IMR-90 (cell line): ENCODE measurements at regions not wholly inside any gene's neighbourhood (a gene's known extent, or its start where the extent isn't known, plus 50 kb on each side); places are given as distances from the start of the nearest gene placed in this dataset.

Experiments
- ATAC-seq: fragments of 200-7000 bp; cut with Tn5 transposase; 2 replicates; pipeline ENCODE4 v1.9.1; 2020; ENCODE audit warnings: low read depth, mild to moderate bottlenecking, moderate library complexity
- BruUV-seq: library from RNA; stranded (reverse); fragments of 400-500 nt; replicated peaks from 2 replicates; lab custom pipeline; 2021; lab: Mats Ljungman, UMichigan
- CTCF ChIA-PET: fragments of 300-600 bp; formaldehyde crosslinking; extraction: SDS; loops from one replicate; lab custom pipeline; 2021; ENCODE audit warnings: antibody characterized with exemption; lab: Yijun Ruan, JAX
- POLR2A ChIA-PET: fragments of 300-600 bp; sonication (Branson Sonifier 250); formaldehyde crosslinking; loops from one replicate; lab custom pipeline; 2022; ENCODE audit warnings: antibody characterized with exemption; ENCODE audit not compliant: unreplicated experiment; lab: Charles Lee
- DNase-seq: peaks from one replicate; pipeline ENCODE4 v3.0.0; 2013
- H2AFZ ChIP-seq: replicated peaks from 2 replicates; pipeline ENCODE3; 2013; ENCODE audit warnings: low read length, mild to moderate bottlenecking; ENCODE audit not compliant: poor library complexity
- H2AK5ac ChIP-seq: 2 replicates; pipeline ENCODE4 v1.6.1; 2013; ENCODE audit warnings: low read depth, low read length, inconsistent platforms
- H2AK9ac ChIP-seq: replicated peaks from 2 replicates; pipeline ENCODE3; 2013; ENCODE audit warnings: mild to moderate bottlenecking, low read depth, low read length, moderate library complexity; ENCODE audit not compliant: poor library complexity
- H2BK120ac ChIP-seq: 2 replicates; pipeline ENCODE4 v1.6.1; 2013; ENCODE audit warnings: low read depth, low read length, inconsistent platforms
- H2BK15ac ChIP-seq: 3 replicates; pipeline ENCODE4 v1.6.1; 2013; ENCODE audit warnings: low read depth, low read length, inconsistent platforms
- H2BK20ac ChIP-seq: 2 replicates; pipeline ENCODE4 v1.6.1; 2013; ENCODE audit warnings: low read depth, mild to moderate bottlenecking, inconsistent platforms, low read length, moderate library complexity
- H2BK5ac ChIP-seq: 2 replicates; pipeline ENCODE4 v1.6.1; 2013; ENCODE audit warnings: mild to moderate bottlenecking, low read depth, low read length, inconsistent platforms; ENCODE audit not compliant: poor library complexity, severe bottlenecking
- H3K14ac ChIP-seq: replicated peaks from 2 replicates; pipeline ENCODE4 v1.6.1; 2013; ENCODE audit warnings: low read depth, low read length, inconsistent platforms
- H3K18ac ChIP-seq: 2 replicates; pipeline ENCODE4 v1.6.1; 2013; ENCODE audit warnings: low read depth, low read length, control low read depth
- H3K23ac ChIP-seq: 2 replicates; pipeline ENCODE4 v1.6.1; 2013; ENCODE audit warnings: low read depth, low read length, inconsistent platforms
- H3K27ac ChIP-seq: 2 replicates; pipeline ENCODE4 v1.5.1; 2013; ENCODE audit warnings: mild to moderate bottlenecking, control low read depth, low read length; ENCODE audit not compliant: insufficient read depth
- H3K27me3 ChIP-seq: 2 replicates; pipeline ENCODE4 v1.6.1; 2013; ENCODE audit warnings: low read length; ENCODE audit not compliant: control insufficient read depth, insufficient read depth
- H3K36me3 ChIP-seq: 2 replicates; pipeline ENCODE4 v1.6.1; 2013; ENCODE audit warnings: low read length, mixed read lengths; ENCODE audit not compliant: control insufficient read depth, insufficient read depth
- H3K4ac ChIP-seq: 2 replicates; pipeline ENCODE4 v1.6.1; 2013; ENCODE audit warnings: low read depth, low read length, inconsistent platforms
- H3K4me1 ChIP-seq: 2 replicates; pipeline ENCODE4 v1.6.1; 2013; ENCODE audit warnings: low read length, mixed read lengths; ENCODE audit not compliant: control insufficient read depth, insufficient read depth
- H3K4me2 ChIP-seq: 2 replicates; pipeline ENCODE4 v1.6.1; 2013; ENCODE audit warnings: low read depth, mild to moderate bottlenecking, control low read depth, low read length, moderate library complexity
- H3K4me3 ChIP-seq: 2 replicates; pipeline ENCODE4 v1.5.1; 2013; ENCODE audit warnings: low read depth, mild to moderate bottlenecking, control low read depth, low read length, moderate library complexity; ENCODE audit not compliant: insufficient read depth
- H3K56ac ChIP-seq: 2 replicates; pipeline ENCODE4 v1.6.1; 2013; ENCODE audit warnings: low read length, inconsistent platforms; ENCODE audit not compliant: insufficient read depth; ENCODE audit errors: extremely low read depth
- H3K79me1 ChIP-seq, 2 experiments: 2 replicates each; pipeline ENCODE4 v1.6.1; 2013; ENCODE audit warnings: low read length in 2 of 2, inconsistent platforms in 1 of 2, low read depth in 1 of 2
- H3K9ac ChIP-seq: 2 replicates; pipeline ENCODE4 v1.6.1; 2013; ENCODE audit warnings: low read depth, low read length, control low read depth
- H3K9me1 ChIP-seq: 2 replicates; pipeline ENCODE4 v1.6.1; 2013; ENCODE audit warnings: low read length, inconsistent platforms; ENCODE audit not compliant: insufficient read depth
- H3K9me3 ChIP-seq: 2 replicates; pipeline ENCODE4 v1.6.1; 2013; ENCODE audit warnings: low read length; ENCODE audit not compliant: control insufficient read depth, insufficient read depth
- H4K20me1 ChIP-seq: 2 replicates; pipeline ENCODE4 v1.6.1; 2013; ENCODE audit warnings: low read length, inconsistent platforms; ENCODE audit not compliant: insufficient read depth
- H4K5ac ChIP-seq: 2 replicates; pipeline ENCODE4 v1.6.1; 2013; ENCODE audit warnings: mild to moderate bottlenecking, low read depth, low read length, control low read depth
- H4K8ac ChIP-seq, 2 experiments: 2 replicates each; pipeline ENCODE4 v1.6.1; 2013; ENCODE audit warnings: low read depth in 2 of 2, low read length in 2 of 2, control low read depth in 1 of 2, inconsistent platforms in 1 of 2
- H4K91ac ChIP-seq: 2 replicates; pipeline ENCODE4 v1.6.1; 2013; ENCODE audit warnings: low read depth, low read length, inconsistent platforms; ENCODE audit not compliant: insufficient read depth
- BHLHE40 ChIP-seq: fragments of 150-350 bp; IDR thresholded peaks from 2 replicates; pipeline ENCODE4 v1.6.1; 2016; ENCODE audit warnings: mild to moderate bottlenecking, low read depth, low read length
- CEBPB ChIP-seq: IDR thresholded peaks from 2 replicates; pipeline ENCODE4 v1.6.1; 2012; ENCODE audit warnings: low read depth, low read length, improper control_type of control experiment
- CHD1 ChIP-seq: IDR thresholded peaks from 2 replicates; pipeline ENCODE4 v1.6.1; 2012; ENCODE audit warnings: low read depth, low read length, improper control_type of control experiment
- CTCF ChIP-seq: conservative IDR thresholded peaks from 2 replicates; pipeline ENCODE4 v1.5.1; 2012; ENCODE audit warnings: mild to moderate bottlenecking, low read depth, low read length, improper control_type of control experiment
- FOS ChIP-seq: fragments of 150-350 bp; IDR thresholded peaks from 2 replicates; pipeline ENCODE4 v1.6.1; 2016; ENCODE audit warnings: low read depth, low read length
- MAFK ChIP-seq: IDR thresholded peaks from 2 replicates; pipeline ENCODE4 v1.6.1; 2012; ENCODE audit warnings: low read depth, low read length, improper control_type of control experiment
- MAZ ChIP-seq: IDR thresholded peaks from 2 replicates; pipeline ENCODE4 v1.6.1; 2012; ENCODE audit warnings: low read depth, mild to moderate bottlenecking, low read length, improper control_type of control experiment, moderate library complexity, borderline replicate concordance
- MXI1 ChIP-seq: IDR thresholded peaks from 2 replicates; pipeline ENCODE4 v1.6.1; 2012; ENCODE audit warnings: low read depth, mild to moderate bottlenecking, low read length, moderate library complexity, borderline replicate concordance
- NFE2L2 ChIP-seq: fragments of 150-350 bp; IDR thresholded peaks from 2 replicates; pipeline ENCODE4 v1.6.1; 2016; ENCODE audit warnings: low read depth, mild to moderate bottlenecking, low read length
- POLR2A ChIP-seq: IDR thresholded peaks from 2 replicates; pipeline ENCODE4 v1.6.1; 2012; ENCODE audit warnings: mild to moderate bottlenecking, low read depth, low read length
- RAD21 ChIP-seq: IDR thresholded peaks from 2 replicates; pipeline ENCODE4 v1.6.1; 2012; ENCODE audit warnings: low read length, improper control_type of control experiment
- RCOR1 ChIP-seq: IDR thresholded peaks from 2 replicates; pipeline ENCODE4 v1.6.1; 2012; ENCODE audit warnings: mild to moderate bottlenecking, low read length, improper control_type of control experiment; ENCODE audit not compliant: insufficient replicate concordance
- RFX5 ChIP-seq: IDR thresholded peaks from 2 replicates; pipeline ENCODE4 v1.8.0; 2012; ENCODE audit warnings: low read depth, mild to moderate bottlenecking, low read length, moderate library complexity
- SMC3 ChIP-seq: fragments of 150-350 bp; IDR thresholded peaks from 2 replicates; pipeline ENCODE4 v1.6.1; 2016; ENCODE audit warnings: low read depth, mild to moderate bottlenecking, antibody characterized with exemption, low read length, moderate library complexity
- dilution Hi-C: fragments of 300-500 bp; cut with HindIII; formaldehyde crosslinking; loops from one replicate; pipeline ENCODE4 v1.14.3; 2018; ENCODE audit warnings: low sequenced_read_pairs; ENCODE audit not compliant: unreplicated experiment
- in situ Hi-C: fragments of 300-500 bp; cut with MboI; formaldehyde crosslinking; loops from 3 replicates; pipeline ENCODE4 v1.14.3; 2019; ENCODE audit warnings: low sequenced_read_pairs, inconsistent platforms, mixed read lengths
- intact Hi-C: fragments of 100-400 bp; cut with micrococcal nuclease; formaldehyde crosslinking; loops from 2 replicates; pipeline ENCODE4 v1.10.0; 2022
- TF ChIP-seq, protein P1 (sequence below): fragments of 150-350 bp; IDR thresholded peaks from 2 replicates; pipeline ENCODE4 v1.6.1; 2016; ENCODE audit warnings: low read depth, mild to moderate bottlenecking, low read length, moderate library complexity, borderline replicate concordance
- TF ChIP-seq, protein P2 (sequence below): fragments of 150-350 bp; IDR thresholded peaks from 2 replicates; pipeline ENCODE4 v1.6.1; 2017; ENCODE audit warnings: mild to moderate bottlenecking, antibody characterized with exemption, low read length, low read depth

DNA sequence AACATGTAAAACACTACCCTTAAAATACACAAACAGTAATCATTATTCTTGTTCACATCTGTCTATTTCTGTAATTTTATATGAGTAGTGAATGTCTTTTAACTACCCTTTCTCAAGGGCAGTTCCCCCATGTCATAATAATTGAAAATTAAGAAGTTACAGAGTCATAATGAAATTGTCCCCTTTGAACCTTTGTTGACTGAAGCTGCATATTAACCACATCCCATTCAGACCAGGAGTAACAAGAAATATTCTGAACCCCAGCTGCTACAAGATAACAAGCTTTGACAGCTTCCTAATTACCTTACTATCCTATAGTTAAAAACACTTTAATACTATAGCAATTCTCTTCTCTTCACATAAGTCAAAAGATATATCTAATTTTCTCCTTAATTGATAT is 635.9 kb upstream of the SUCLG2 start:
- Histone ChIP-seq H3K9me1 (no peaks in the 10 kb centered on the region), H3K9ac (no peak overlapping the region), H4K91ac (no peak overlapping the region), H4K5ac (no peak overlapping the region), H2BK20ac (no peak overlapping the region), H3K4me1 (no peaks in the 10 kb centered on the region), H3K18ac (no peak overlapping the region), H2BK15ac (no peak overlapping the region), H3K36me3 (no peaks in the 10 kb centered on the region), H3K27me3 (no peaks in the 10 kb centered on the region), H2BK120ac (no peak overlapping the region), H3K4me3 (no peak overlapping the region), H4K8ac (no peak overlapping the region), H3K23ac (no peak overlapping the region), H3K56ac (no peak overlapping the region), H3K27ac (no peak overlapping the region), H3K4me2 (no peak overlapping the region), H2AK5ac (no peak overlapping the region), H4K20me1 (no peaks in the 10 kb centered on the region), H3K79me1 (no peaks in the 10 kb centered on the region), H2BK5ac (no peak overlapping the region), H3K14ac (no peak overlapping the region), H2AK9ac (no peak overlapping the region), H3K9me3 (peaks cover 2% of the 10 kb centered on the region; the same call in 1 of the 2 replicates), H2AFZ (no peak overlapping the region), H3K4ac (no peak overlapping the region)
- no TSS peak for BruUV-seq
- CTCF ChIA-PET, result interaction anchor here (0.6 kb wide), 1 partner anchor 210 kb away, joined by 7 read pairs; no protein-coding TSS in a partner anchor
- intact Hi-C loops (no loop called here), dilution Hi-C loops (no loop called here), in situ Hi-C loops (no loop called here)
- no peak for TF ChIP-seq MAZ
- TF ChIP-seq CEBPB, result no peak
- no peak for TF ChIP-seq POLR2A
- TF ChIP-seq MXI1, result no peak
- no peak for TF ChIP-seq NFE2L2
- no peak for TF ChIP-seq BHLHE40
- no peak for TF ChIP-seq RAD21
- TF ChIP-seq SMC3, result no peak
- no peak for TF ChIP-seq MAFK
- TF ChIP-seq CHD1, result no peak
- TF ChIP-seq, protein P1, sequence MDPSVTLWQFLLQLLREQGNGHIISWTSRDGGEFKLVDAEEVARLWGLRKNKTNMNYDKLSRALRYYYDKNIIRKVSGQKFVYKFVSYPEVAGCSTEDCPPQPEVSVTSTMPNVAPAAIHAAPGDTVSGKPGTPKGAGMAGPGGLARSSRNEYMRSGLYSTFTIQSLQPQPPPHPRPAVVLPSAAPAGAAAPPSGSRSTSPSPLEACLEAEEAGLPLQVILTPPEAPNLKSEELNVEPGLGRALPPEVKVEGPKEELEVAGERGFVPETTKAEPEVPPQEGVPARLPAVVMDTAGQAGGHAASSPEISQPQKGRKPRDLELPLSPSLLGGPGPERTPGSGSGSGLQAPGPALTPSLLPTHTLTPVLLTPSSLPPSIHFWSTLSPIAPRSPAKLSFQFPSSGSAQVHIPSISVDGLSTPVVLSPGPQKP, result no peak
- TF ChIP-seq RFX5, result no peak
- no peak for TF ChIP-seq FOS
- no peak for TF ChIP-seq CTCF
- TF ChIP-seq RCOR1, result no peak
- TF ChIP-seq, protein P2, sequence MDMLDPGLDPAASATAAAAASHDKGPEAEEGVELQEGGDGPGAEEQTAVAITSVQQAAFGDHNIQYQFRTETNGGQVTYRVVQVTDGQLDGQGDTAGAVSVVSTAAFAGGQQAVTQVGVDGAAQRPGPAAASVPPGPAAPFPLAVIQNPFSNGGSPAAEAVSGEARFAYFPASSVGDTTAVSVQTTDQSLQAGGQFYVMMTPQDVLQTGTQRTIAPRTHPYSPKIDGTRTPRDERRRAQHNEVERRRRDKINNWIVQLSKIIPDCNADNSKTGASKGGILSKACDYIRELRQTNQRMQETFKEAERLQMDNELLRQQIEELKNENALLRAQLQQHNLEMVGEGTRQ, result no peak
- DNase-seq, result no peak
- POLR2A ChIA-PET, result no interaction called here
- no peak for ATAC-seq
